ENCODE measurements at regions not wholly inside any gene's neighbourhood (a gene's known extent, or its start where the extent isn't known, plus 50 kb on each side); places are given as distances from the start of the nearest gene placed in this dataset.

- no peak for DNase-seq (ENCODE audit: low read depth)
- POLR2A ChIA-PET: no interaction called here
These were observed 63.7 kb downstream of the SPCS3 start for GRCh38 chr4:176383273-176384077.

GRCh38 chr4:176385601-176386000 is 65.8 kb downstream of the SPCS3 start:
- no peak for TF ChIP-seq CTCF (IDR thresholded peaks at IDR 0.05; ENCODE audit: insufficient read depth, low read depth, low read length)
- CTCF ChIA-PET: interaction anchor here (1.3 kb wide), 1 partner anchor 14 kb away, joined by 3 read pairs; no protein-coding TSS in a partner anchor

More at GRCh38 chr4:176383273-176384077, 63.7 kb downstream of the SPCS3 start:
- no peaks in the 10 kb centered on the region for H3K27me3 ChIP-seq (ENCODE audit: control insufficient read depth, insufficient read depth, low read length)
- no peaks in the 10 kb centered on the region for H3K36me3 ChIP-seq (ENCODE audit: control insufficient read depth, insufficient read depth, low read length)
- CTCF ChIA-PET: no interaction called here
- no peak for TF ChIP-seq CTCF (IDR thresholded peaks at IDR 0.05; ENCODE audit: insufficient read depth, low read depth, low read length)
- no peak overlapping the region for H3K4me3 ChIP-seq (ENCODE audit: low read depth, low read length)

GRCh38 chr4:176387571-176387970 is 67.8 kb downstream of the SPCS3 start:
- DNase-seq (ENCODE audit: low read depth): no peak
- no peak for TF ChIP-seq CTCF (IDR thresholded peaks at IDR 0.05; ENCODE audit: insufficient read depth, low read depth, low read length)
- CTCF ChIA-PET: interaction anchor here (1.3 kb wide), 1 partner anchor 660 kb away, joined by 3 read pairs; no protein-coding TSS in a partner anchor
- Histone ChIP-seq H3K36me3 (ENCODE audit: control insufficient read depth, insufficient read depth, low read length) (no peaks in the 10 kb centered on the region), H3K27me3 (ENCODE audit: control insufficient read depth, insufficient read depth, low read length) (no peaks in the 10 kb centered on the region), H3K4me3 (ENCODE audit: low read depth, low read length) (no peak overlapping the region)
- POLR2A ChIA-PET: no interaction called here

More at GRCh38 chr4:176385601-176386000, 65.8 kb downstream of the SPCS3 start:
- no peaks in the 10 kb centered on the region for H3K27me3 ChIP-seq (ENCODE audit: control insufficient read depth, insufficient read depth, low read length)
- no peaks in the 10 kb centered on the region for H3K36me3 ChIP-seq (ENCODE audit: control insufficient read depth, insufficient read depth, low read length)
- POLR2A ChIA-PET: no interaction called here
- no peak overlapping the region for H3K4me3 ChIP-seq (ENCODE audit: low read depth, low read length)
- no peak for DNase-seq (ENCODE audit: low read depth)

- no peak overlapping the region for H3K4me3 ChIP-seq (ENCODE audit: low read depth, low read length)
- no peaks in the 10 kb centered on the region for H3K36me3 ChIP-seq (ENCODE audit: control insufficient read depth, insufficient read depth, low read length)
- no peak for DNase-seq (ENCODE audit: low read depth)
- POLR2A ChIA-PET: no interaction called here
- CTCF ChIA-PET: interaction anchor here (0.6 to 1.2 kb wide), 2 partner anchors 14 to 334 kb away, joined by 3 read pairs; no protein-coding TSS in a partner anchor
- H3K27me3 ChIP-seq (ENCODE audit: control insufficient read depth, insufficient read depth, low read length): no peaks in the 10 kb centered on the region
- no peak for TF ChIP-seq CTCF (IDR thresholded peaks at IDR 0.05; ENCODE audit: insufficient read depth, low read depth, low read length)
These were observed 73.7 kb downstream of the SPCS3 start for GRCh38 chr4:176393306-176394013.

- Histone ChIP-seq H3K36me3 (ENCODE audit: control insufficient read depth, insufficient read depth, low read length) (no peaks in the 10 kb centered on the region), H3K27me3 (ENCODE audit: control insufficient read depth, insufficient read depth, low read length) (no peaks in the 10 kb centered on the region), H3K4me3 (ENCODE audit: low read depth, low read length) (no peak overlapping the region)
- POLR2A ChIA-PET: no interaction called here
- DNase-seq (ENCODE audit: low read depth): peak; percentile 74
- no peak for TF ChIP-seq CTCF (IDR thresholded peaks at IDR 0.05; ENCODE audit: insufficient read depth, low read depth, low read length)
- CTCF ChIA-PET: no interaction called here
These were observed 81.2 kb downstream of the SPCS3 start for GRCh38 chr4:176400816-176401461.
